Bronchial epithelial cell (primary cell): ENCODE measurements at regions not wholly inside any gene's neighbourhood (a gene's known extent, or its start where the extent isn't known, plus 50 kb on each side); places are given as distances from the start of the nearest gene placed in this dataset.

ENCODE experiments used
- DNase-seq: peaks from one replicate; pipeline ENCODE4 v3.0.0-alpha.2; 2010; ENCODE audit warnings: low read depth
- FAIRE-seq: peaks from 2 replicates; lab custom pipeline; 2011; peaks lifted over from hg19 to GRCh38; lab: Jason Lieb, UNC
- H3K27me3 ChIP-seq: 2 replicates; pipeline ENCODE4 v1.5.1; 2011; ENCODE audit warnings: low read length; ENCODE audit not compliant: control insufficient read depth, insufficient read depth
- H3K36me3 ChIP-seq: 2 replicates; pipeline ENCODE4 v1.5.1; 2011; ENCODE audit warnings: low read length; ENCODE audit not compliant: control insufficient read depth, insufficient read depth
- H3K4me3 ChIP-seq: 2 replicates; pipeline ENCODE4 v1.5.1; 2011; ENCODE audit warnings: mild to moderate bottlenecking, low read depth, low read length, control low read depth
- TF ChIP-seq, protein P1 (sequence below): IDR thresholded peaks from 2 replicates; pipeline ENCODE4 v1.5.1; 2011; ENCODE audit warnings: mild to moderate bottlenecking, moderate library complexity, low read length, control low read depth, inconsistent platforms; ENCODE audit not compliant: insufficient read depth, severe bottlenecking

DNA sequence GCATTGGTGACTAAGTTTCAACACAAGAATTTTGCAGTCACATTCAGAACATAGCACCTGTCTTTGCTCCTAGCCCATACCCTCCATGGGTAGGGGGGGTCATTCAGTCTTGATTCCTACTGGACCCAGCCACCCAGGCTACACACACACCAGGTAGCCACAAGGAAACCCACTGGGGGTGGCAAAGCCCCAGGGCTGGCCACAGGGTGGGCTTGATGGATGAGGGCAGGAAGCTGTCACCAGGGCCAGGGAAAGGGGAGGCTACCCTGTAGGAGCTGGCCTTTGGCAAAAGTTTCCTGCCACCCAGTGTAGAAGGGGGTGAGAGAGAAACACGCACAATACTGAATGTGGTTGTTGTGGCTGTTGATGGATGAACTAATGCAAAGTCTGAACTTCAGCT is 74.5 kb upstream of the NKX1-1 start:
- DNase-seq (no peak), FAIRE-seq (no peak)

DNA sequence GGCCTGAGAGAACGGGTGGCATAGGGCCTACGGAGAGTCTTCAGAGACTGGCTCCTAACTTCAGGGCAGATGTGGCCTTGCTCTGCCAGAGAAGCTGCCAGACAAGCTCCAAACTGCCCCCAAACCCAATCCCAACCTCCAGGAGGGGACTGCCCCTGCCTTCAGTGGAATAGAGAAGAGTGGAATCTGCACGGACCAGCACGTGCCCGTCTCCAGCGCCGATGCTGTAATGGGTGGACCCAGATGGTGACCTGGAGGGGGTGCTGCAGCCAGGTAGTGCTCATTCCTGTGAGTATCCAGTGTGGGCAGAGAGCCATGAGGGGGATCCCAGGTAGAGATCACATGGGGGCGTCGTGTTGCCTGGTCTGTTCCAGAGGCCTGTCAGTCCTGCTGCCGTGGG is 73.2 kb upstream of the NKX1-1 start:
- no peak for FAIRE-seq
- DNase-seq = no peak
- TF ChIP-seq, protein P1, sequence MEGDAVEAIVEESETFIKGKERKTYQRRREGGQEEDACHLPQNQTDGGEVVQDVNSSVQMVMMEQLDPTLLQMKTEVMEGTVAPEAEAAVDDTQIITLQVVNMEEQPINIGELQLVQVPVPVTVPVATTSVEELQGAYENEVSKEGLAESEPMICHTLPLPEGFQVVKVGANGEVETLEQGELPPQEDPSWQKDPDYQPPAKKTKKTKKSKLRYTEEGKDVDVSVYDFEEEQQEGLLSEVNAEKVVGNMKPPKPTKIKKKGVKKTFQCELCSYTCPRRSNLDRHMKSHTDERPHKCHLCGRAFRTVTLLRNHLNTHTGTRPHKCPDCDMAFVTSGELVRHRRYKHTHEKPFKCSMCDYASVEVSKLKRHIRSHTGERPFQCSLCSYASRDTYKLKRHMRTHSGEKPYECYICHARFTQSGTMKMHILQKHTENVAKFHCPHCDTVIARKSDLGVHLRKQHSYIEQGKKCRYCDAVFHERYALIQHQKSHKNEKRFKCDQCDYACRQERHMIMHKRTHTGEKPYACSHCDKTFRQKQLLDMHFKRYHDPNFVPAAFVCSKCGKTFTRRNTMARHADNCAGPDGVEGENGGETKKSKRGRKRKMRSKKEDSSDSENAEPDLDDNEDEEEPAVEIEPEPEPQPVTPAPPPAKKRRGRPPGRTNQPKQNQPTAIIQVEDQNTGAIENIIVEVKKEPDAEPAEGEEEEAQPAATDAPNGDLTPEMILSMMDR = no peak
- H3K4me3 ChIP-seq = no peak overlapping the region
- no peaks in the 10 kb centered on the region for H3K27me3 ChIP-seq
- H3K36me3 ChIP-seq = no peaks in the 10 kb centered on the region

More for the DNA sequence above, 74.5 kb upstream of the NKX1-1 start:
- H3K36me3 ChIP-seq = no peaks in the 10 kb centered on the region
- TF ChIP-seq, protein P1 = no peak
- no peak overlapping the region for H3K4me3 ChIP-seq
- H3K27me3 ChIP-seq = no peaks in the 10 kb centered on the region

DNA sequence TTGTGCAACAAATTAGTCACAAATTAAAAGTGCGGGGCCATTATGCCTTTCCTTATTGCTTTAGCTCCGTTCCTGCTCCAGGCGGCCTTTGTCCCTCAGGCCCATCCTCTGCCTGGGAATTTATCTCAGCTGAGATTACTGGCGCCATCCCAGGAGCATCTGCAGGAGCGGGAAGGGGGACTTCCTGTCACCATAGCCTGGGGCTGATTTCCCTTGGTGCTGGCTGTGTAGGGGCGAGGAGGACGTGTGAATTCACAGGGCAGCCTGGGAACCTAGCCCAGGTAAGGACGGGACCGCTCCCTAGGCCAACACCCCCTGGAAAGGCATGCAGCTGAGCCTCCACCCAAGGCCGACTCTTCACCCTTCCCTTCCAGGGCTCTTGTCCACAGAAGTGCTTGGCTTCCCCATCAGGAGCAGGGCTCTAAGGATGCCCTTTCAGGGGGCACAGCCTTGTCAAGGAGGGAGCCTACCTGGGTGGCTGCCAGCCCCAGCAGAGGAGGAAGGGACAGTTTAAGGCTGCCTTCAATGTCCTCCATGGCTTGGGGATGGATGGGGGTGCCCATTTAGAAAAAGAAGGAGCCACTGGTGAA is 72.6 kb upstream of the NKX1-1 start:
- FAIRE-seq = no peak
- no peak overlapping the region for H3K4me3 ChIP-seq
- no peaks in the 10 kb centered on the region for H3K36me3 ChIP-seq
- DNase-seq = no peak
- TF ChIP-seq, protein P1 = no peak
- H3K27me3 ChIP-seq = no peaks in the 10 kb centered on the region

- no peak overlapping the region for H3K4me3 ChIP-seq
- H3K27me3 ChIP-seq = no peaks in the 10 kb centered on the region
- TF ChIP-seq, protein P1 = no peak
- no peak for FAIRE-seq
- H3K36me3 ChIP-seq = no peaks in the 10 kb centered on the region
- DNase-seq = no peak
Measured at GRCh38 chr4:1477045-1477840, 71.0 kb upstream of the NKX1-1 start.

DNA sequence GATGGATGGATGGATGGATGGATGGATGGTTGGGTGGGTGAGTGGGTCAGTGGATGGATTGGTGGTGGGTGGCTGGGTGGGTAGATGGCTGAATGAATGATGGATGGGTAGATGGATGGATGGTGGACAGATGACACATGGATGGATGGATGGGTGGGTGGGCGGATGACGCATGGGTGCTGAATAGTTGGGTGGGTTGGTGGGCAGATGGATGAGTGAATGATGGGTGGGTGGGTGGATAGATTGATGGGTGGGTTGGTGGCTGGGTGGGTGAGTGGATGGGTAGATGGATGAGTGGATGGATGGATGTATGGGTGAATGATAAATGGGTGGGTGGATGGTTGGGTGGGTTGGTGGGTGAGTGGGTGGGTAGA is 69.9 kb upstream of the NKX1-1 start:
- Histone ChIP-seq H3K36me3 (no peaks in the 10 kb centered on the region), H3K4me3 (no peak overlapping the region), H3K27me3 (no peaks in the 10 kb centered on the region)
- DNase-seq = no peak
- FAIRE-seq = no peak
- TF ChIP-seq, protein P1 = no peak
